ENCODE measurements at regions not wholly inside any gene's neighbourhood (a gene's known extent, or its start where the extent isn't known, plus 50 kb on each side); places are given as distances from the start of the nearest gene placed in this dataset.
"Not testable (repeated sequence)": the region's sequence is repeated elsewhere in the genome, so short reads cannot be mapped to it uniquely, and the experiment has no call there.

DNA sequence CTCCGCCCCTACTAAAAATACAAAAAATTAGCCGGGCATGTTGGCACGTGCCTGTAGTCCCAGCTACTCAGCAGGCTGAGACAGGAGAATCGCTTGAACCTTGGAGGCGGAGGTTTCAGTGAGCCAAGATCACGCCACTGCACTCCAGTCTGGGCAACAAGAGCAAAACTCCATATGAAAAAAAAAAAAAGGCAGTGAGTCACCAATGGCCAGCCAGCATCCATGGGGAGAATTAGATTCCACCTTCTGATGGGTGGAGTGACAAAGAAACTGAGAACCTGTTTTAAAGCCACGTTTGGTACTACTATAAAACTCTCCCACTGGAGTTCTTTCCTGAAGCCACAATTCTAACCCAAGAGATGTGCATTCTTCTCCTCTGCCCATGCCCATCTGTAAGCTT lies 81.7 kb downstream of the ACTL7B start:
- not testable (repeated sequence) for TF ChIP-seq POLR2A (IDR thresholded peaks at IDR 0.05; ENCODE audit: low read length); GATA1 (IDR thresholded peaks at IDR 0.05; ENCODE audit: low read depth, low read length)

Measured in erythroblast (primary cell).